ENCODE measurements at regions not wholly inside any gene's neighbourhood (a gene's known extent, or its start where the extent isn't known, plus 50 kb on each side); places are given as distances from the start of the nearest gene placed in this dataset.

DNA sequence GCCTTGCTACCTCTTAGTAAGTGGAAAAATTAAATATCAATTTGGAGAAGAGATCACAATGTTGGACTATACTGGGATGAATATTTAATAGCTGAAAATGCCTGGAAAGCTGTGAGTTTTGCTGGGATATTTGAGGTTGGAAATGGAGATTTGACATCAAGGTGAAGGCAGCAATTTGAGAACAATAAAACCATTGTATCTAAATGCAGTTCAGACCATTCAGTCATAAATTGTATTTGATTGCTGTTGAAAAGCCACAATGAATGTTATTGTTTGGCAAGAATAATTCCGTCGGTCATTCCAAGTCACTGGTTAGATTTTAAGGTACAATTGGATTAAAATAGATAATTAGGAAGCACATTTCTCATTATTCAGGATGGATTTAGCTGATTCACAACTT is 325.6 kb downstream of the HRH4 start:
- no peak for DNase-seq (ENCODE audit: low read depth in 3 of 3)

DNA sequence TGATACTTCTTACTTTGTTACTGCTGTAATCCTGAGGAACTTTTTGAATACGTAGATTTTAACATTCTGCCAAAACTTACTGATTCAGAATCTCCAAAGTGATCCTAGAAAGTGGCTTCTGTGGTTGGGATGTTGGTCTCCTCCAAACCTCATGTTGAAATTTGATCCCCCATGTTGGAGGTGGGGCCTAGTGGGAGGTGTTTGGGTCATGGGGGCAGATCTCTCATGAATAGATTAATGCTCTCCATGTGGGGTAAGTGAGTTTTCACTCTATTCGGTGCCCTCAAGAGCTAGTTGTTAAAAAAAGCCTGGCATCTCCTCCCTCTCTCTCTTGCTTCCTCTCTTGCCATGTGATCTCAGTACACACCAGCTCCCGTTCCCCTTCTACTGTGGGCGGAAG is 329.9 kb downstream of the HRH4 start:
- DNase-seq (ENCODE audit: low read depth in 3 of 3): no peak

DNA sequence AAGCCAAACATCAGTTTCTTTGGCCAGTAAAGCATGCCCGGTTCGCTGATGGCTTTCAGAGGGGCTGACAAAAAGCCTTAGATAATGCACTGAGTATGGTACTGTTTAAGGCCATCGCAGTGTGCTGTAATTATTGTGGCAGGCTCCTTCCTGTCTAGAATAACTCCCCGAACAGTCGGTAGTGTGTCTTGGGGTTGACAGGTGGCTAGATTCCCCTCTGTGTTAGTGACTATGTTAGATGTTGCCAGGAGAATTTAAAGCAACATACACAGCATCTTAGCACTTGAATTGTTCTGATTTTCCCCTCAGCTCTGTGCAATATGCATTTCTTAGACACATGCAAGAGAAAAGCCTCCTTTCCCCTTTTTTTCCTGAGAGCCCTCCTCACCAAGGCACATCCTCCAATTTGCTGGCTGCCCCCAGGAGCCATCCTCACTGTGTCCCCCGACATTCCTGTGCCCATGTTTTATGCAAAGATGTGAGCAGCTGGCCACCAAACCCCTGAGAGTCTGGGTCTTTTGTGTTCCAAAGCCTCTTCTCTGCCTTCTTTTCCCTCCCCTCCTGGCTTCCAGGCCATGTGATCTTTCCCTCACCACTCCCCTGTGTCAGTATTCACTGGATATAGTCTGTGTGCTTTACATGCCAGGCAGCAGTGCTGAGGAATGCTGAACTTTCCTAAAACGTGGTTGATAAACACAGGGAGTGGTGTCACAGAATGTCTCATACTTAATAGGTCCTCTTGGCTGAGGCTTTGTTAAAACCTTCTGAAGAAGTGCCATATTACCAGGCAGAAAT is 331.5 kb downstream of the HRH4 start:
- no peak for DNase-seq (ENCODE audit: low read depth in 3 of 3)

DNA sequence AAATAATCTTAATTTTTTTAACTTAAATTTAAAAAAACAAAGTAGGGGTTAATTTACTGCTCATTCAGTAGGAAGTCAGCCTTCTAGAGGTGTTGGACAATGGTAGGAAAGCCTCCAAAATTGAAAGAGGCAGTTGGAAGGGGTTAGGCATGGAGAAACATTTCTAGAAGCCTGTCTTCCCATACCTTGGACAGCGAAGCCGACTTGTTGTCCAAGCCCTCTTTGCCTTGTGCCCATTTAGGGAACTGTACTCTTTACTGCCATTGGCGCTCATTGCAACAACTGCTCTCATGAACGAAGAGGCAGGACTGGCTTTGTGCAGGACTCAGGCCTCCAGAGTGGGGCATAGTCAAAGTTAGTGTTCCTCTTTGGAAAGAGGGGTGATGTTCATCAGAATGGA is 333.3 kb downstream of the HRH4 start:
- DNase-seq (ENCODE audit: low read depth in 3 of 3): no peak

DNA sequence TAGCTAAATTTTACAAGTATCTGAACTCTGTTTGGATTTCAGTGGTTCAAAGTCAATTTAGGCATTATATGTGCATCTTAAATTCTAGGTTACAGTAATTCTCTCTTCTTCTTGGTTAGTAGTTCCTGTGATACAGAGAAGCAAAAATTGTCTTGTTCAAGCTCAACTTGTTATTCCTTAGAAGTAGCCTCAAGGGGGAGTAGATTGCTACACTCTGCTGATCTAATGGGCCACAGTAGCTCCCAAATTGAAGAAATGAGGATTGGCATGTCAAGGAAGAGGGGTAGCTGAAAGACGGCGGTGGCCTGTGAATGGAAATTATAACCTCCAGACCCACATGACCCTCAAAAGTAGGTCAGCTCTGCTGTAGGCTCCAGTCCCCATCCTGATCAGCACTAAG is 334.7 kb downstream of the HRH4 start:
- no peak for DNase-seq (ENCODE audit: low read depth in 3 of 3)

DNA sequence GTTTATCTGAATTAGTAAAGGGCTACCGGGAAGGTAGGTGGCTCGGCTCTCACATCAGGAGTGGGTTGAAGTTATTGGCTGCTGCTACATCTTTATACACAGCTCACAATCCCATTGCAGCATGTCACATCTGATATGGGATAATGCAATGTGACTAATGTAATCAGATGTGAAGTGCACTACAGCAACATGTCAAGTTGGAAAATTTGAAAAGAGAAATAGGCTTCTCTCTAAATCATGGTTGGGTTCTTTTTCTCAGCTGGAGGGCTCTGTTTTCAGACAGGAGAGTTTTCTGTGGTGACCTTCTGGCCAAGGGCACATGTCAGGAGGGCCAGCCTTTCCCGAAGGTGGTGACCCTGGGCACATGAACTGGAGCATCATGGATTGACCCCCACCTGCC is 337.5 kb downstream of the HRH4 start:
- no peak for DNase-seq (ENCODE audit: low read depth in 3 of 3)

DNA sequence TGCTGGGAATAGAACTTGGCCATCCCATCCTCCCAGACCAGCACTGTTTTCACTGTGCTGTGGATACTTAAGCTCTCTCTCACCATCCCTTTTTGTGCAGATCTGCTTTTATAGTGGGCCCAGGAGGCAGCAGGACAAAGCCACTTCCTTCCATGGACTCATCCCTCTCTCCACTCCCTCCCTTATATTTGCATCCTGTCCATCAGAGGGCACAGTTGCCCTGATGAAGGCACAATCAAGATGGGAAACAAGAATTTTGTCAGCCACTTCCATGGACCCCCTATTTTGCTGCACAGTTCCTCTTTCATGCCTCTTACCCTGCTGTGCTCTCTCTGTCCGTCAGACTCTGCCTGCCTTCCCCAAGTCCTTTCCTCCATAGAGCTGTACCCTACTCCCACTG is 338.7 kb downstream of the HRH4 start:
- no peak for DNase-seq (ENCODE audit: low read depth in 3 of 3)

DNA sequence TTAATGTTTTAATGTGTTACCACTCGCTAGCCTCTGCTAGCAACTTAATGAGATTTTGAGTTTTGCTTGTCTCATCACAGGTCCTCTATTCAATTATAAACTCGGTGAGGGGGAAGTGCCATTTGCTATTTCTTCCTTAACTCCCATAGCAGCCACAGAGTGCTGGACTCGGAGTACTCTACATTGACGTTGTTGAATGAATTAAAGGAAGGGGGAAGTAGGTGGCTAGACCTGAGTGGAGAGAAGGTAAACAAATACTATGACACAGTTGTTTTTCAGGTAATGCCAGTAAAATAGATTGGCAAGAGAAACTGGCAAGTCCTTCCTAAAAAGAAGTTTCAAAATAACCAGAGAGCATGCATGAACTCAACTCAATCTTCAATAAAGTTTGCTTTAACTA is 339.3 kb downstream of the HRH4 start:
- DNase-seq (ENCODE audit: low read depth in 3 of 3): no peak

DNA sequence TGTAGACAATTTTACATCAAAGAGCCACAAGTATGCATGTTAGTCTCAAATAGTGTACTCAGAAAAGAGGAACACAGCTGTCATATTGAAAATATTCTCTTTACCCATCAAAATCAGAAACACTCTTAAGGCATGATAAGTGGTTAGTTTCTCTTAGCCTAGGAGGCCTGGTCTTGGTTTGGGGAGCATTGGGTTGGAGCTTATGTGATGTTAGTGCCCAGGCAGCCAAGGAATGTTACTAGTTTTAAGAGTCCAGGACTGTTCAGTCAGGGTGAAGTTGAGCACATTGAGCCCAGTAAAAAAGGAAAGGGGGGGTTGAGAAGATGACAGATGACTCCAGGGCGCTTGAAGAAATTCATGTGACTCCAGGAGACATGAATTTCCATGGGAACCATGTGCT is 340.6 kb downstream of the HRH4 start:
- no peak for DNase-seq (ENCODE audit: low read depth in 3 of 3)

DNA sequence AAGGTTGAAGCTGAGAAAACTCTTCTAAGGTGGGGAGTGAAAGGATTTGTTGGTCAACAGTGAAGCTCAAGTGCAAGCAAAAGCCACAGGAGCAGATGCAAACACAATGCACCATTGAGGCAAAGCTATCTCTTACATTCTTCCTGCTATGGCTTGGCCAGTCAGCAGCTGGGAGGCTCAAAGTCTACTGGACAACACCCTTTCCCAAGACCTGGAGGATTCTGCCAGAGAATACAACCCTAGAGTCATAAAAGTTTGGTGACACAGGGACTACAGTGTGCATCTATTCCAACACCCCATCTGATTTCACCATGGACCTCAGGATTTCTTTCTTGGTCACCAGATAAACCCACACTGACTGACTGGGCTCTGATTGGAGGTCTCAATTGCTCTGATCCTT is 342.0 kb downstream of the HRH4 start:
- DNase-seq (ENCODE audit: low read depth in 3 of 3): no peak

DNA sequence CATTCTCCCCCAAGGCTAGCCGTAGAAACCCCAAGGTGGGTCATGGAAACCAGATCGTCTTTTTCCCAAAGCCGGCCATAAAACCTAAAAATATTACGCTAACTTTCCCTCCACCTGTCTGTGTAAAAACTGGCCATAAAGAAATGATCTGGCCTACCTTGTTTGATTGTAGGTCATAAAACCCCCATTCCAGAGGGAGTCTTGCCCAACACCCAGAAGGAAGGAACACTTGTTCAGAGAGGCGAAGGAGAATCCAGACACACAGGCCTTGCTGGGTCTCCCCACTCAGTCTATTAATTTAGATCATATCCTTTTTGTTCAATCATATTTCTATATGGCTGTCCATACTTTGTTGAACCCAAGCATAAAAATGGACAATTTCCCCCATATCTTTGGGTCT is 344.7 kb downstream of the HRH4 start:
- no peak for DNase-seq (ENCODE audit: low read depth in 3 of 3)

DNA sequence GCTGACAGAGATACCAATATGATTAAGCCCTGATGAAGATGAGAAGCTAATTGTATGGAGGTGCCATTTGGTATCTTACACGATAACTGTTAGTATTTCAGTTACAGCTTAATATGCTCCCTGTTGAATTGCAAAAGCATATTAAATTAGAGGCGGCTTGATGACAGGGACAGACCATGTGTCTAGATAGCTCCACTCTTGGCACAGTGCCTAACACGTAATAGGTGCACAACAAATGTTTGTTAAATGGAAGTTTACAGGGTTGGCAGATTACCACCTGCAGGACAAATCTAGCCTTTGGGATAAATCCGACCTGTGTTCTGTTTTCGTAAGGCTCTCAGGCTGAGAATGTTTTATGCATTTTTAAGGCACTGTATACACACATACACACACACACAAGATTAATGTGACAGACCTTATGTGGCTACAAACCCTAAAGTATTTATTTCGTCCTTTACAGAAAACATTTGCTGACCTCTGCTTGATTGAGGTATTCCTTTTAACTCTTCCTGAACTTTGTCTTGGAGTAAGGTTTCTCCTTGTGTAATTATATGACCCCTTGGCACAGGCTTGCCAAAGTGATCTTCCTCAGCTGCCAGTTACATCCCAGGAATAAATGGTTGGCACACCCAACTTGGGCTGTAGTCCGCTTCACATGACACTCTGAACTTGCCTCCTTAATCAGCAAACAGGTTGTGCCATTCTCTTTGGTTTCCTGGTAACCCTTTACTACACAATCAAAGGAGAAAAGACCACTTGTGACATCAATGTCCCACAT is 348.9 kb downstream of the HRH4 start:
- no peak for DNase-seq (ENCODE audit: low read depth in 3 of 3)

DNA sequence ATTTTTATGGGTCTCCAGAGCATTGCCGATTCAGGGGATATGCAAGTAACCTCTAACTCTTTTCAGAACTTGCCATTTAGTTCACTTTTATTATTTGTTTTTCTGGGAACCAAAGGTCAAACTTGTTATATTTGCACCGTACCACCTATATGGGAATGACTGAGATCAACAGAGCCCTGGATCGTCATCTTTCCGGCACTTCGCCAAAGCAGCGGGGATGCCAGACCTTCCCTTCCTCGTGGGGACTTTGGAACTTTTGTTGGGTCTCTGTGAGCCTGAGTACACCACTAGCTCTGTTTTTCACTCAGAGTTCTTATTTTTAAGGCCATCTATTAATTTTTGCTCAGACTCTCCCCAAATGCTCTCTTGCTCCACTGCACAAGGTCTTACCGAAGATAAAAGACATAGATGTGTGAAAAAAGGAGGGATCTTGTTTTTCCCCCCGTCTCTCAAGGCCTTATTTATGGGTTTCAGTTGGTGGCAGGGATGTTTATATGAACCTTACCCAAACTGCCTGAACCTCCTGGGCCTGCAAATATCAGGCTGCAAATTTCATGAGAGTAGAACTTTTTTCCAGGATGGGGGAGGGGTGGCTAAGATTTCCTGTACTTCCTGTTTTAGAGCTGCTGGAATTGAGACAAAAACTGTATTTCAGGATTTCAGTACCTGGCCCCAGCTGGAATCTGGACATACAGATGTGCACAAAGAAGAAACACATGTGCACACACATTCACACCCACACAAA is 350.3 kb downstream of the HRH4 start:
- no peak for DNase-seq (ENCODE audit: low read depth in 3 of 3)

DNA sequence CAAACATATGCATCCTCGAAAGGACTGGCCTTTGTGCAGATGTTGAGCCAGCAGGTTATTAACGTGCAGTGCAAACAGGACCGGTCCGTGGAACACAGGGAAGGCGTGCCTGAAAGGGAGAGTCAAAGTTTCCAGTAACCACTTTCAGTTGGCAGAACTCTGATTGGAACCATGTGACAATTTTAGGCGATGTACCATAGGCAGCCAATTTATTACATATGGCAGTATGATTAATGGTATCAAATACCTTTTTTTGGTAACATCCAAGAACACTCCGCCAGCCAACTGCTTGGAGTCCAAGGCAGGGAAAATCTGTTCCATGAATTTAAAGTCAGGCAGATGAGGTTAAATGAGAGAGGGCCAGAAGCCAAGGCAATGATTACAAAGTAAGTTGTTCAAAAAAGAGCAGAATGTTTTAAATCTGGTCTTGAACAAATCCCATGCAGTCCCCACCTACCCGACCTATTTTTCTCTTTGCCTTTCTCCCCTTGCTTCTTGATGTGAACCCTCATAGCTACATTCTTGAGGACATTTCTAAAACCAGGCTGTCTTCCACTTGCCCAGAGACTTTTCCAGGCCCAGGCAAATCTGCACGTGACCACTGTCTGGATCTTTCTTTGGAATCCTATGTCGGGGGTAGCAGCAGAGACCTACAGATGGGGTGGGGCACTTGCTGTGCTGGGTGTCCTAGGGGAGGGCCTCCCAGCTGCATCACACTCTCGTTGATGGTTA is 351.7 kb downstream of the HRH4 start:
- DNase-seq (ENCODE audit: low read depth in 3 of 3): no peak

DNA sequence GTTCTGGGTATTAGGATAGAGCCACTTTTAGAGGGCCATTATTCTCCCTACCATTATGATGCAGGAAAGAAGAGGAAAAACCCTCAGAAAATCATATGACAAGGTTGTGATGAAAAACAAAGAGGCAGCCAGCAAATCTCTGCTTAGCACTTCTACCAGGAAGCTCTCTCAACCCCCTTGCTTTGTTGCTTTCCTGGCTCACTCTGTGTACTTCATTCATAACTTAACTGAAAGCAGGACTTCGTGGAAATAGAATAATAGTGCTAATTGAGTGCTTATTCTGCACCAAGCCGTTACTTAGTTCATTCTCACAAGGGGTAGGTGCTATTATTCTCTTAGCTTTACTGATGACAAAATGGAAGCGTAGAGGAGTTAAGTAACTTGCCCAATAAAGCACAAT is 354.1 kb downstream of the HRH4 start:
- no peak for DNase-seq (ENCODE audit: low read depth in 3 of 3)

DNA sequence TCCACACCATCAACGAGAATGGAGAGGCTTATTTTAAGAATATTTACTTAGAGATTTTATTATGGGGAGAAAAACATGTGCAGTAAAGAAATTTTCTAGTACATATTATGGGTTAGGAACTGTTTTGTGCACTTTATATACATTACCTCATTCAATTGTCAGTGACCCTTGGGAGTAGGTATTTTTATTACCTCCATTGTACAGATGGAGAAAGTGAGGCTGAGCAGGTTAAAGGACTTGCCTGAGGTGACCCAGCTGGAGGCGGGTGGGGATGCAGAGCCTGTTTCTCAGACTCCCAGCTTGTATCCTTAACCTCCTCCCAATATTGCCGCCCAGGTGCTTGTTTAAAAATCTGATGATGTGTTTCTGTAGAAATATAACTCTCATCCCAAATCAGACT is 356.7 kb downstream of the HRH4 start:
- no peak for DNase-seq (ENCODE audit: low read depth in 3 of 3)

DNA sequence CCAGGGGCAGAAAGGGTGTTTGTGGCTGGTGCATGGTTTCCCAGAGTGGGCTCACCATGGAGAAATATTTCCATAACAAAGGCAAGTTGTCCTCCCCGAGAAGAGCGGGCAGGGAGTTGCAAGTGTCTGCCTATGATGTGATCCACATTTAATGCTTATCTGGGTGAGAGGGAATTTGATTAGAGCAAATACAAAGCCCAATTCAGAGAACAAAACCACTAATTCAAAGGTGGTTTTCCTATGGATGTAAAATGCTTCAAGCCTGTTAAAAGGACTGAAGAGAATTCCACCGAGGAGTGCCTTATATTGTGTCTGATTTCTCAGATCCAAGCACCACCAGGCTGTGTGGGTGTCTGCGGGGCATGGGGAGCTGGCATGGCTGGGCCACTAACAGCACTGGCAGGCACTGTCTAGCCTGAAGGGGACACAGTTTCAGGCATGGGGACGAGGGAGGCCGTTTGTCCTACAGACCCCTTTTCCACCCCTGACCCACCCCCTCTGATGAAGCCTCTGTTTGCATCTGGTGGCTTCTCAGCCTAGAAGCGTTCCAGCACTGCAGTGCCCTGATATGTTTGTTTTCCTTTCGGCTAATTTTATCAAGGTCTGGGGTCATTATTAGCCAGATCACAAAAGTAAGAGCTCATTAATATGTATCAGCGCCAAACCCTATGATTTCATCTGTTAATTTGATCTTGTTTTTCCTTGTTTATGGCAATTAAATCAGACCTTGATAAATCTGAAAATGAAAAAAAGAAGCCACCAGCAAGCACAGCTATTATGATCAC is 357.3 kb downstream of the HRH4 start:
- DNase-seq (ENCODE audit: low read depth in 3 of 3): no peak

DNA sequence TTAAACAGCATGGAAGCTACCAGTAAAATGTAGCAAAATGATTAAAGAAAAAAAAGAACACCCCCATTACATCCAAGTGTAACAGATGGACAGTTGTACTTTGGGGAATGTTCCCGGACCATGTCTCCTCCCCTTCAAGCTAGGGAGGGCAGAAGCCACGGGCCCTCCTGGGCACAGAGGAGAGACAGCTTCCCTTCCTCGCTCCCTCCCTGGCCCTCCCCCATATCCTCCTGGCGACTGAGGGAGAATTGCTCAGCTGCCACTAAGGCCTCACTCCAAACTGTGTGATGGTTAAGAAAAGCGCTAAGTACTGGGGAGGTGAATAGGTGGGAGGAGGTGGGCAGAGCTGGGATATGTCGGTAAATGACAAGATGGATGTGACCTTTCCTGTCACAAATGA is 358.0 kb downstream of the HRH4 start:
- DNase-seq (ENCODE audit: low read depth in 3 of 3): no peak

DNA sequence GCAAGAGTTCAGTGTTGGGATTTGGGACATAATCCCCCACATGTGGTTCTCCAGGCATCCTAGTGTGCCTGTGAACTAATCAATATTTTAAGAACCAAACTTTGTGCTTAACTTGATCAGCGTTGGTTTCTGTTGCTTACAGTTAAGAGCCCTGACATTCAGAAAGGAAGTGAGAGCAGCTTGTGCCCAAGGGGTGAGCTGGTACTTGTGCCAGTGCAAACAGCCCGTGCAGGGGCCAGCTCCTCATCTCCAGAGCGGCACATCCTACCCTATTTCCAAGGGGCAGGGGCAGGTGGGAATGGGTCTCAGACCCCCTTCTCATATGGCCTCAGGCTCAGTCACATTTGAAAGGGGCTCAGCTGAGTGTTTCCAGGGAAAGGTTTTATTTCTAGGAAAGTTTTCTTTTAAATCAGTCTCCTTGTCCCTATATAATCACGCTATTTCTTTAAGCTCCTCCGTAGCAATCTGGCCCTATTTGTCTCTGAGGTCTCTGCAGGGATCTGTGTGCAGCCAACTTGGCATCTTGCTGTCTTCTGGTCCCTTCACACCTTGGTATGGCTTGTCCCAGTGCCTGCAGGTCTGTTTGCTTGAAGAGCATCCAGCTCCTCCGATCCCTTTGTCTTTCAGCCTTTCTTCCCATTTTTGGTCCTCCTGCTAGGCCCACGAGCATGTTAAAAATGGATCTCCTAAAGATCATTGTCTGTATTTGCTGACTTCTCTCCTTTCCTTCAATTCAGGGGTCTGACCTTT is 358.9 kb downstream of the HRH4 start:
- DNase-seq (ENCODE audit: low read depth in 3 of 3): no peak

DNA sequence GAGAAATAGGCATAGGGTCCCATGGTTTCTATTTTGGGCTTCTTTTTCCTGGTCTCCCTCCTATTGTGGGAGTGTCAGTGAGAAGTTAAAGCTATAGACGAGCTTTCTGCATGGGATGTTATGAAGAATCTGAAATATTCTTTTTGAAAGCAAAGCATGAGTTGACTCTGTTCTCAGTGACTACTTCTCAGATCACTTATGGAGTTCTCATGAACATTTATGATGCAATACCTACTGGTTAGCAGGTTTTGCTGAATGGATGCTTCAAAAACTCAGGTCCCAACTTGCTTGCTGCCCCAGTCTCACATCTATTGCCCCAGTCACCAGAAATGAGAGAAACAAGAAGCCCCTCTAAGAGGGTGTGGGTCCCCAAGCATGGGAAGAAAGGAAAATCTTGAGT is 365.0 kb downstream of the HRH4 start:
- DNase-seq (ENCODE audit: low read depth in 3 of 3): no peak

DNA sequence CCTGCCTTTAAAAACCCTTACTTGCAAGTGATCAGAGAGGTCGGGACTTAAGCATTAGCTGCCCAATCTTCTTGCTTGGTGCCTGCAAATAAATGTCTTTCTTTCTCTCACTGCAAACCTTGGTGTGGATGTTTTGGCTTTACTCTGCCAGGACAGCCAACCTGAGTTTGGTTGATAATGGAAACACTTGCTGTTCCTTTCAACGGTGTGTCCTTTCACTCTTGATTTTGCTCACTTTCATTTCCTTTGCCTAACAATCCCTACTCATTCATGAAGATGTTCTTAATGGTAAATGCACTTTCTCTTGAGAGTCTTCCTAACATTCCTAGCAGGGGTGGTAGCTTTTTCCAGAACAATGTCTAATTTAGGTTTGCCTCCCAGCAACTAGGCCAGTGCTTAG is 366.2 kb downstream of the HRH4 start:
- DNase-seq (ENCODE audit: low read depth in 3 of 3): no peak

Data from stimulated activated CD4-positive, alpha-beta T cell treated with anti-CD3 and anti-CD28 coated beads, TNF-alpha, amount 100 ng/mL, for 48 hours (primary cell).